Fibroblast of the aortic adventitia (primary cell): ENCODE measurements at regions not wholly inside any gene's neighbourhood (a gene's known extent, or its start where the extent isn't known, plus 50 kb on each side); places are given as distances from the start of the nearest gene placed in this dataset.

ENCODE experiments used
- DNase-seq: peaks from one replicate; pipeline ENCODE4 v3.0.0-alpha.2; 2010; ENCODE audit warnings: low read depth
- H3K4me3 ChIP-seq: 2 replicates; pipeline ENCODE4 v1.5.1; 2011; ENCODE audit warnings: low read depth, mild to moderate bottlenecking, control low read depth, low read length, moderate library complexity
- TF ChIP-seq, protein P1 (sequence below): IDR thresholded peaks from 2 replicates; pipeline ENCODE4 v1.5.1; 2011; ENCODE audit warnings: mild to moderate bottlenecking, low read length, control low read depth, inconsistent platforms; ENCODE audit not compliant: insufficient read depth

DNA sequence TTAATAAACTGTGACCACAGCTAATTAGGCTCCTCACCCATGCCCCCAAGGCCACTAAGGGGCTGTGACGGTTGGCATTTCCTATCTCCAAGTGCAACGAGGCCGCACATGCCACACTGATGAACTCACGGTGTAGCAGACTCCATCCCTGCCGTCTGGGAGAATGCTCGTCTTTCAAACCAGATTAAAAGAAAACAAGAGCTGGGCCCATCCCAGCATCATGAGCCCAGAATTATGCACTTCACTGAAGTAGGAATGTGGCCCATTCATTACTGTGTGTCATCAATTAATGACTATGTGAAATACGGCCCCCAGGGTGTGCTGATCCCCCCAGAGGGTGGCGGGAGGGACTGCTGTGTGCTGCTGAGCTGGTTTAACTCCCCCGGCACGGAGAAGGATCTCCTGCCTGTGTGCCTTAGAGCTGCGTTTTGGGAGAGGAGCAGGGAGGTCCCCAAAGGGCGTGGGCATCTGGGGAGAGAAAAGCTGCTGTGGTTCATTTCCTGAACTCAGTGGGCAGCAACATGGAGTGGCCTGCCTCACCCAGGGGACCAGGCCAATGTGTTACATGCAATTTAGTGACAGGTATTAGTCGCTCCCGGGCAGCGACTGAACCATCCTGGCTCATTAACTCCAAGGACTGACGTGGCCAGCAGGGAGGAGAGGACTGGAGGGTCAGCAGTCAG, 194.5 kb downstream of the FOXL1 start:
- peak; percentile 68 for DNase-seq
- TF ChIP-seq, protein P1, sequence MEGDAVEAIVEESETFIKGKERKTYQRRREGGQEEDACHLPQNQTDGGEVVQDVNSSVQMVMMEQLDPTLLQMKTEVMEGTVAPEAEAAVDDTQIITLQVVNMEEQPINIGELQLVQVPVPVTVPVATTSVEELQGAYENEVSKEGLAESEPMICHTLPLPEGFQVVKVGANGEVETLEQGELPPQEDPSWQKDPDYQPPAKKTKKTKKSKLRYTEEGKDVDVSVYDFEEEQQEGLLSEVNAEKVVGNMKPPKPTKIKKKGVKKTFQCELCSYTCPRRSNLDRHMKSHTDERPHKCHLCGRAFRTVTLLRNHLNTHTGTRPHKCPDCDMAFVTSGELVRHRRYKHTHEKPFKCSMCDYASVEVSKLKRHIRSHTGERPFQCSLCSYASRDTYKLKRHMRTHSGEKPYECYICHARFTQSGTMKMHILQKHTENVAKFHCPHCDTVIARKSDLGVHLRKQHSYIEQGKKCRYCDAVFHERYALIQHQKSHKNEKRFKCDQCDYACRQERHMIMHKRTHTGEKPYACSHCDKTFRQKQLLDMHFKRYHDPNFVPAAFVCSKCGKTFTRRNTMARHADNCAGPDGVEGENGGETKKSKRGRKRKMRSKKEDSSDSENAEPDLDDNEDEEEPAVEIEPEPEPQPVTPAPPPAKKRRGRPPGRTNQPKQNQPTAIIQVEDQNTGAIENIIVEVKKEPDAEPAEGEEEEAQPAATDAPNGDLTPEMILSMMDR, result no peak
- no peak overlapping the region for H3K4me3 ChIP-seq

DNA sequence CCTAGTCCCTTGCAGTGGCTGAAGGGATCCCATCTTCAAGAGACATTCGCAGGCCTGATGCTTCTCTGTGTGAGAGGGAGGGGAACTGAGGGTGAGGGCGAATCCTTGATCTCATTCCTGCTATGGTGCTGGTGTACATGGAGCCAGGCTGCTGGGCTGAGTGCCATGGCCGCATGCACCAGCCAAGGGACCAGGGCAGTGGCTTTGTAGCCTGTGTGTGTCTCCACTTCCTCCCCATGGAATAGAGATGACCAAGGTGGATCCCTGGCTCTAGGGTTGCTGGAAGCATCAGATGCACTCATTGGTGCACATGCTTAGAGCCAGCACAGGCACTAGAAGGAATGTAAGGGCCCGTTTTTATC, 195.0 kb downstream of the FOXL1 start:
- no peak for DNase-seq
- TF ChIP-seq, protein P1, result no peak

DNA sequence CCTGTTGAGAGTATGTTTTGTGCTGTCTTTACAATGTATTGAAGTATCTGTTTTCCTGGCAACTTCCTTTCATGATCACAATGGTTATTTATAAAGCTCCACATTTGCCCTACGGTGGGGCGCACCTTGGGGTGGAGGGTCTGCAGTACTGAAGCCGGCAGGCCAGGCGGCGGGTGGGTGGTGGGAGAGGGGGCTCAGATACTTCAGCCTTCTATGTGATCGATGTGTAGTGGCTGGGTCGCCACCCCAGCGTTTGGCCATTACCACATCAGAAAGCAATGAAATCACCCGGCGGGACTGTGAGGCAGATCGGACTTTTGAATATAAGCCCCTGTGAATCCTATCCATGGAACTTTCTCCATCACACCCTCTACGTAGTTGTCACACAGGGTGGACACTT, 196.6 kb downstream of the FOXL1 start:
- DNase-seq, result no peak
- TF ChIP-seq, protein P1, result no peak
- no peak overlapping the region for H3K4me3 ChIP-seq

More for the DNA sequence above, 195.0 kb downstream of the FOXL1 start:
- H3K4me3 ChIP-seq, result no peak overlapping the region

DNA sequence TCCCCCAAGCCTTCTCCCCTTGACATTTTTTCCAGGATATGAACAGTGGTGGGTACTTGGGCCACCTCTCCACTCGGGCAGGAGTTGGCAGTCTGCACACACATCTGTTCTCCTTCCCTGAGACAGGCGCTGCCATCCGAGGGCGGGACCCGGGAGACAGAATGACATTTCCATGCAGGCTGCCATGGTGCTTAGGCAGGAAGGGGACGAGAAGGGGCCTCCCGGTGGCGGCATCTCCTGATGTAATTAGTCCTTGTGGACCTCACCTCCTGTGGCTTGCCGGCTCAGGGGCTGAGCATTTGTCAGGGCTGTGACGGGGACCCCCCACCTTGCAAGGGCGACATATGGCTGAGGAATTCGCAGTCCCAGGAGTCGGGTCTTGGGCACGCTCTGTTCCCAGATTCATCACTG, 197.2 kb downstream of the FOXL1 start:
- TF ChIP-seq, protein P1, result no peak
- no peak overlapping the region for H3K4me3 ChIP-seq
- DNase-seq, result no peak

DNA sequence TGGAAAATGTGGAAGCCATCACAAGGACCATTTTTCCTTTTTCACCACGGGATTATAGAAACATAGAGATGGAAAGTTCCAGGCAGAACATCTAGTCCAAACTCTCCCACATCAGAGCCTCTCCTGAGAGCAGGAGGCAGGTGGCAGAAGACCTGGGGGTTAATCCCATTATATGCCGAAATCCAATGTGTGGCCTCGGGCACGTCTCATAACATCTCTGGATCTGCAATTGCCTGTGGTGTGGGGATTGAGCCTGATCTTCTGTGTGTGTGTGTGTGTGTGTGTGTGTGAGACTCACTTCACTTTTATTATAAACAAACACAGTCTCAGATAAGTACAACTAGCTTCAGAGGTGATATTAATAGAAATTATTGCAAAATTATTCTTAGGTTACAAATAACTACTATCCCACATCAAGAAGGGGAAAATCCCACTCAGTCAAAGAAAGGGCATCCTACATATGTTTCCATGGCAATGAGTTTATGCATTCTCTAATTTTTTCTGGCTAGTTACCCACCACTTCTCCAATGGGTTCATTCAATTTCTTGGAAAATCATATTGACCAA, 199.1 kb downstream of the FOXL1 start:
- no peak overlapping the region for H3K4me3 ChIP-seq
- TF ChIP-seq, protein P1, result no peak
- peak; percentile 66 for DNase-seq

DNA sequence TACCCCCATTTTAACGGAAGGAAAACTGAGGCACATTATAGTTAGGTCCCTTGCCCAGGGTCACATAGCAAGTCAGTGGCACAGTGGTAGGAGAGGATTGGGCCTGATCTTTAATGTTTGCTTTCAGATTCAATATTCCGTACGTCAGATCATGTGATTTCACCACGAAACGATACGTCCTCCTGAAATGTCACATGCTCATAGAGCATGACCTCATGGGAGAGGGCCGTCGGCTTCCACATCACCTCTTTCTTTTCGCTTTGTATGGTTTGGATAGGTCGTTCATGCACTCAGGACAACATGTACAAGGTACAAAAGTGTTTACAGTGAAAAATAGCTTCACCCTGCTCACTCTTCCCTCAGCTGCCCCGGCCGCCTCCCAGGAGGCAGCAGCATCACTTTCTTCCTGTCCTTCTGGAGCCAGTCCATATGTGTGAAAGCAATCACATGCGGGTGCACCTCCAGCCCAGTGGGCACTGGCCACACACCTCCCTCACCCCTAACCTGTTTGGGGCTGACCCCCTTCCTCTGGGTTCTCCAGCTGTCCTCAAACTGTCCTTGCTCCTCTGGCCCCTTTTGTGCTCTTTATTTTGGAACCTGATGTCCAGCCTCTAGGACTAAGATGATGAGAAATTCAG, 199.9 kb downstream of the FOXL1 start:
- no peak for DNase-seq
- no peak overlapping the region for H3K4me3 ChIP-seq

More for the DNA sequence above, 199.9 kb downstream of the FOXL1 start:
- TF ChIP-seq, protein P1, result no peak
